SK-N-SH (cell line): ENCODE measurements at regions not wholly inside any gene's neighbourhood (a gene's known extent, or its start where the extent isn't known, plus 50 kb on each side); places are given as distances from the start of the nearest gene placed in this dataset.
"Not testable (repeated sequence)": the region's sequence is repeated elsewhere in the genome, so short reads cannot be mapped to it uniquely, and the experiment has no call there.

Experiments used
- CTCF ChIP-seq: fragments of 200-600 bp; sonication (generic); IDR thresholded peaks from 2 replicates; pipeline ENCODE4 v1.6.1; 2017; ENCODE audit warnings: antibody characterized with exemption, mild to moderate bottlenecking, moderate library complexity
- RAD21 ChIP-seq: IDR thresholded peaks from 2 replicates; pipeline ENCODE4 v1.6.1; 2012; ENCODE audit warnings: mild to moderate bottlenecking, low read length
- RXRA ChIP-seq: IDR thresholded peaks from 2 replicates; pipeline ENCODE4 v1.4.0; 2012; ENCODE audit warnings: low read depth, mild to moderate bottlenecking, borderline replicate concordance
- TAF1 ChIP-seq: IDR thresholded peaks from 2 replicates; pipeline ENCODE4 v1.6.1; 2012; ENCODE audit warnings: low read depth, mild to moderate bottlenecking, low read length, moderate library complexity, borderline replicate concordance
- USF2 ChIP-seq: fragments of 150-350 bp; IDR thresholded peaks from 2 replicates; pipeline ENCODE4 v1.6.1; 2017; ENCODE audit warnings: antibody characterized with exemption, low read length, low read depth, borderline replicate concordance
- TF ChIP-seq, protein P1 (sequence below): IDR thresholded peaks from 2 replicates; pipeline ENCODE4 v1.6.1; 2012; ENCODE audit warnings: mild to moderate bottlenecking, low read depth, low read length, moderate library complexity

DNA sequence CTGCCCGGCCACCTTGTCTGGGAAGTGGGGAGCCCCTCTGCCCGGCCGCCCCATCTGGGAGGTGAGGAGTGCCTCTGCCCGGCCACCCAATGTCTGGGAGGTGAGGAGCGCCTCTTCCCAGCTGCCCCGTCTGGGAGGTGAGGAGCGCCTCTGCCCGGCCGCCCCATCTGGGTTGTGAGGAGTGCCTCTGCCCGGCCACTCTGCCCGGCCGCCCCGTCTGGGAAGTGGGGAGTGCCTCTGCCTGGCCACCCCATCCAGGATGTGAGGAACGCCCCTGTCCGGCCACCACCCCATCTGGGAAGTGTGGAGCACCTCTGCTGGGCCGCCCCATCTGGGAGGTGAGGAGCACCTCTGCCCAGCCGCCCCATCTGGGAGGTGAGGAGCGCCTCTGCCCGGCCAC lies 230.6 kb upstream of the POTED start:
- TF ChIP-seq, protein P1, sequence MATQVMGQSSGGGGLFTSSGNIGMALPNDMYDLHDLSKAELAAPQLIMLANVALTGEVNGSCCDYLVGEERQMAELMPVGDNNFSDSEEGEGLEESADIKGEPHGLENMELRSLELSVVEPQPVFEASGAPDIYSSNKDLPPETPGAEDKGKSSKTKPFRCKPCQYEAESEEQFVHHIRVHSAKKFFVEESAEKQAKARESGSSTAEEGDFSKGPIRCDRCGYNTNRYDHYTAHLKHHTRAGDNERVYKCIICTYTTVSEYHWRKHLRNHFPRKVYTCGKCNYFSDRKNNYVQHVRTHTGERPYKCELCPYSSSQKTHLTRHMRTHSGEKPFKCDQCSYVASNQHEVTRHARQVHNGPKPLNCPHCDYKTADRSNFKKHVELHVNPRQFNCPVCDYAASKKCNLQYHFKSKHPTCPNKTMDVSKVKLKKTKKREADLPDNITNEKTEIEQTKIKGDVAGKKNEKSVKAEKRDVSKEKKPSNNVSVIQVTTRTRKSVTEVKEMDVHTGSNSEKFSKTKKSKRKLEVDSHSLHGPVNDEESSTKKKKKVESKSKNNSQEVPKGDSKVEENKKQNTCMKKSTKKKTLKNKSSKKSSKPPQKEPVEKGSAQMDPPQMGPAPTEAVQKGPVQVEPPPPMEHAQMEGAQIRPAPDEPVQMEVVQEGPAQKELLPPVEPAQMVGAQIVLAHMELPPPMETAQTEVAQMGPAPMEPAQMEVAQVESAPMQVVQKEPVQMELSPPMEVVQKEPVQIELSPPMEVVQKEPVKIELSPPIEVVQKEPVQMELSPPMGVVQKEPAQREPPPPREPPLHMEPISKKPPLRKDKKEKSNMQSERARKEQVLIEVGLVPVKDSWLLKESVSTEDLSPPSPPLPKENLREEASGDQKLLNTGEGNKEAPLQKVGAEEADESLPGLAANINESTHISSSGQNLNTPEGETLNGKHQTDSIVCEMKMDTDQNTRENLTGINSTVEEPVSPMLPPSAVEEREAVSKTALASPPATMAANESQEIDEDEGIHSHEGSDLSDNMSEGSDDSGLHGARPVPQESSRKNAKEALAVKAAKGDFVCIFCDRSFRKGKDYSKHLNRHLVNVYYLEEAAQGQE: not testable (repeated sequence)
- not testable (repeated sequence) for TF ChIP-seq CTCF, TAF1, RXRA, USF2, RAD21
